ENCODE measurements at regions not wholly inside any gene's neighbourhood (a gene's known extent, or its start where the extent isn't known, plus 50 kb on each side); places are given as distances from the start of the nearest gene placed in this dataset.

DNA sequence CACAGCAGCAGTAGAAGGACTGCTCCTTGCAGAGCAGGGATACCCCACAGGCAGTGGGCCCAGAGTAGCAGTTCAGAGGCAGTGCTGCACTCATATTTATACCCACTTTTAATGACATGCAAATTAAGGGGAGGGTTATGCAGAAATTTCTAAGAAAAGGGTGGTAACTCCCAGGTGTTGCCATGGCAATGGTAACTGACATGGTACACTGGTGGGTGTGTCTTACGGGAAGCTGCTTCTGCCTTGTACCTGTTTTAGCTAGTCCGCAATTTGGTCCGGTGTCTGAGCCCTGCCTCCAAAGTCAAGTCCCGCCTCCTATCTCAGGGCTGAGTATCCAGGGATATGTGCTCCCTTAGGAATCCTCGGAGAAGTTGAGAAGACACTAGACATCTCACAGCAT, 79.2 kb upstream of the UQCRFS1 start:
- no peaks in the 10 kb centered on the region for H3K36me3 ChIP-seq (ENCODE audit: control insufficient read depth, insufficient read depth, low read length)
- no peak overlapping the region for H3K27ac ChIP-seq (ENCODE audit: low read length)
- WGBS (ENCODE audit: insufficient coverage, insufficient read length), result no CpG with 5 or more reads among the region's 5 CpGs
- no peak for DNase-seq (ENCODE audit: low read depth, low spot score)
- H3K4me3 ChIP-seq (ENCODE audit: low read length), result no peak overlapping the region
- H3K4me1 ChIP-seq (ENCODE audit: control insufficient read depth, insufficient read depth, low read length), result no peaks in the 10 kb centered on the region
- H3K9me3 ChIP-seq (ENCODE audit: control insufficient read depth, insufficient read depth, low read length), result no peaks in the 10 kb centered on the region
- H3K27me3 ChIP-seq (ENCODE audit: control insufficient read depth, insufficient read depth, low read length), result no peaks in the 10 kb centered on the region

DNA sequence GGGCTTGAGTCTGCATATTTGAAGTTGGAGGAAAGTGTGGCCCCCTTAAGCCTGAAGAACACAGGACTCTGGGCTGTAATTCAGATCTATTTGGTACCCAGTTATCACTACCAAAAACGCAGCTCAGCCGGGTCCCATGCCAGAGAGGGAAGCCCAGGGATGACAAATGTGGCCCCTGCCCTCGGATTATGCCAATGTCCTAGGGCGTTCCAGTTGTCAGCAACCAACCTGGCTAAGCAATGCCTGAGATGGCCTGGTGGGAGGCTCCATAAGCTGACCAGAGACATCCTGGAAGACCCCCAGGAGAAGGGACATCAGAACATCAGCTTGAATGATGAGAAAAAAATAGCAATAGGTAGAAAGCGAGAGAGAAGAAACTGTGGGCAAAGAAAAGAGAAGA, 79.6 kb upstream of the UQCRFS1 start:
- Histone ChIP-seq H3K27ac (ENCODE audit: low read length) (no peak overlapping the region), H3K4me3 (ENCODE audit: low read length) (no peak overlapping the region), H3K9me3 (ENCODE audit: control insufficient read depth, insufficient read depth, low read length) (no peaks in the 10 kb centered on the region), H3K36me3 (ENCODE audit: control insufficient read depth, insufficient read depth, low read length) (no peaks in the 10 kb centered on the region), H3K4me1 (ENCODE audit: control insufficient read depth, insufficient read depth, low read length) (no peaks in the 10 kb centered on the region), H3K27me3 (ENCODE audit: control insufficient read depth, insufficient read depth, low read length) (no peaks in the 10 kb centered on the region)
- DNase-seq (ENCODE audit: low read depth, low spot score), result no peak
- whole genome bisulfite sequencing (ENCODE audit: insufficient coverage, insufficient read length), result no CpG with 5 or more reads among the region's 5 CpGs

GRCh38 chr19:29293292-29293691, 80.3 kb upstream of the UQCRFS1 start:
- Histone ChIP-seq H3K9me3 (ENCODE audit: control insufficient read depth, insufficient read depth, low read length) (no peaks in the 10 kb centered on the region), H3K27me3 (ENCODE audit: control insufficient read depth, insufficient read depth, low read length) (no peaks in the 10 kb centered on the region), H3K27ac (ENCODE audit: low read length) (no peak overlapping the region), H3K4me3 (ENCODE audit: low read length) (no peak overlapping the region), H3K4me1 (ENCODE audit: control insufficient read depth, insufficient read depth, low read length) (no peaks in the 10 kb centered on the region), H3K36me3 (ENCODE audit: control insufficient read depth, insufficient read depth, low read length) (no peaks in the 10 kb centered on the region)
- WGBS (ENCODE audit: insufficient coverage, insufficient read length), result no CpG with 5 or more reads among the region's 11 CpGs
- DNase-seq (ENCODE audit: low read depth, low spot score), result no peak

DNA sequence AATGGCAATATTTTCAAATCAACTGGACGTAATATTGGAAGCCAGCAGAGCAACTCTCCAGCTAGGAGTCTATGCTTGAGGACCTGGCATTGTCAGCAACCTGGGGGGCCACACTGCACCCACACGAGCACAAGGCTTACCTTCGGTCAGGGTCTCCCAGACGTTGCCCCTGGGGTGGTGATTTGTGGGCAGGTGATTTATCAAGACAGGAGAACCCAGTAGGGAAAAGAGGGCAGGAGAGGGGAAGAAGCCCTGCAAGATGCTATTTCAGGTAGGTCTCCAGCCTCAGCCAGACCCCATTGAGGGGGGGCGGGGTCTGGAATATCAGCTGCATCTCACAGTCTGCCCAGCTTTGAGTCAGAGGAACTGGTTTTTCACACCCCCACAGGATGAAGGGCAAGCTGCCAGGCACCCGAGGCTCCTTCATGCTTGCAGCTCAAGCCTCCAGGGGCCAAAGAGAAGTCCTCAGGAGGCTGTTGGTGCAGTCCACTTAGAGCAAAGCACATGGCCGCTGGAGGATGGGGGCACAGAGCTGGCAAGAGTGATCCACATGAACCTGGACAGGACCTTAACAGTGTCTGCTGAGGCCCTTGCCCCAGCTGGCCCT, 80.9 kb upstream of the UQCRFS1 start:
- WGBS (ENCODE audit: insufficient coverage, insufficient read length), result no CpG with 5 or more reads among the region's 7 CpGs

GRCh38 chr19:29294343-29294811, 81.4 kb upstream of the UQCRFS1 start:
- DNase-seq (ENCODE audit: low read depth, low spot score), result no peak
- no CpG with 5 or more reads among the region's 3 CpGs for WGBS (ENCODE audit: insufficient coverage, insufficient read length)

More for the DNA sequence above, 80.9 kb upstream of the UQCRFS1 start:
- Histone ChIP-seq H3K36me3 (ENCODE audit: control insufficient read depth, insufficient read depth, low read length) (no peaks in the 10 kb centered on the region), H3K4me3 (ENCODE audit: low read length) (no peak overlapping the region), H3K4me1 (ENCODE audit: control insufficient read depth, insufficient read depth, low read length) (no peaks in the 10 kb centered on the region), H3K27me3 (ENCODE audit: control insufficient read depth, insufficient read depth, low read length) (no peaks in the 10 kb centered on the region), H3K9me3 (ENCODE audit: control insufficient read depth, insufficient read depth, low read length) (no peaks in the 10 kb centered on the region), H3K27ac (ENCODE audit: low read length) (no peak overlapping the region)
- DNase-seq (ENCODE audit: low read depth, low spot score), result no peak

GRCh38 chr19:29295285-29295684, 82.3 kb upstream of the UQCRFS1 start:
- DNase-seq (ENCODE audit: low read depth, low spot score), result no peak
- H3K27ac ChIP-seq (ENCODE audit: low read length), result no peak overlapping the region
- no peaks in the 10 kb centered on the region for H3K9me3 ChIP-seq (ENCODE audit: control insufficient read depth, insufficient read depth, low read length)
- no peaks in the 10 kb centered on the region for H3K36me3 ChIP-seq (ENCODE audit: control insufficient read depth, insufficient read depth, low read length)
- no CpG with 5 or more reads among the region's 2 CpGs for WGBS (ENCODE audit: insufficient coverage, insufficient read length)
- no peaks in the 10 kb centered on the region for H3K4me1 ChIP-seq (ENCODE audit: control insufficient read depth, insufficient read depth, low read length)
- H3K27me3 ChIP-seq (ENCODE audit: control insufficient read depth, insufficient read depth, low read length), result no peaks in the 10 kb centered on the region
- no peak overlapping the region for H3K4me3 ChIP-seq (ENCODE audit: low read length)

More at GRCh38 chr19:29294343-29294811, 81.4 kb upstream of the UQCRFS1 start:
- Histone ChIP-seq H3K27me3 (ENCODE audit: control insufficient read depth, insufficient read depth, low read length) (no peaks in the 10 kb centered on the region), H3K27ac (ENCODE audit: low read length) (no peak overlapping the region), H3K9me3 (ENCODE audit: control insufficient read depth, insufficient read depth, low read length) (no peaks in the 10 kb centered on the region), H3K36me3 (ENCODE audit: control insufficient read depth, insufficient read depth, low read length) (no peaks in the 10 kb centered on the region), H3K4me1 (ENCODE audit: control insufficient read depth, insufficient read depth, low read length) (no peaks in the 10 kb centered on the region), H3K4me3 (ENCODE audit: low read length) (no peak overlapping the region)

- no peak for DNase-seq (ENCODE audit: low read depth, low spot score)
- no CpG with 5 or more reads among the region's 6 CpGs for WGBS (ENCODE audit: insufficient coverage, insufficient read length)
- H3K27me3 ChIP-seq (ENCODE audit: control insufficient read depth, insufficient read depth, low read length), result no peaks in the 10 kb centered on the region
- no peak overlapping the region for H3K27ac ChIP-seq (ENCODE audit: low read length)
- H3K4me1 ChIP-seq (ENCODE audit: control insufficient read depth, insufficient read depth, low read length), result no peaks in the 10 kb centered on the region
- H3K36me3 ChIP-seq (ENCODE audit: control insufficient read depth, insufficient read depth, low read length), result no peaks in the 10 kb centered on the region
- H3K4me3 ChIP-seq (ENCODE audit: low read length), result no peak overlapping the region
- no peaks in the 10 kb centered on the region for H3K9me3 ChIP-seq (ENCODE audit: control insufficient read depth, insufficient read depth, low read length)
Measured at GRCh38 chr19:29297381-29297780, 84.4 kb upstream of the UQCRFS1 start.

DNA sequence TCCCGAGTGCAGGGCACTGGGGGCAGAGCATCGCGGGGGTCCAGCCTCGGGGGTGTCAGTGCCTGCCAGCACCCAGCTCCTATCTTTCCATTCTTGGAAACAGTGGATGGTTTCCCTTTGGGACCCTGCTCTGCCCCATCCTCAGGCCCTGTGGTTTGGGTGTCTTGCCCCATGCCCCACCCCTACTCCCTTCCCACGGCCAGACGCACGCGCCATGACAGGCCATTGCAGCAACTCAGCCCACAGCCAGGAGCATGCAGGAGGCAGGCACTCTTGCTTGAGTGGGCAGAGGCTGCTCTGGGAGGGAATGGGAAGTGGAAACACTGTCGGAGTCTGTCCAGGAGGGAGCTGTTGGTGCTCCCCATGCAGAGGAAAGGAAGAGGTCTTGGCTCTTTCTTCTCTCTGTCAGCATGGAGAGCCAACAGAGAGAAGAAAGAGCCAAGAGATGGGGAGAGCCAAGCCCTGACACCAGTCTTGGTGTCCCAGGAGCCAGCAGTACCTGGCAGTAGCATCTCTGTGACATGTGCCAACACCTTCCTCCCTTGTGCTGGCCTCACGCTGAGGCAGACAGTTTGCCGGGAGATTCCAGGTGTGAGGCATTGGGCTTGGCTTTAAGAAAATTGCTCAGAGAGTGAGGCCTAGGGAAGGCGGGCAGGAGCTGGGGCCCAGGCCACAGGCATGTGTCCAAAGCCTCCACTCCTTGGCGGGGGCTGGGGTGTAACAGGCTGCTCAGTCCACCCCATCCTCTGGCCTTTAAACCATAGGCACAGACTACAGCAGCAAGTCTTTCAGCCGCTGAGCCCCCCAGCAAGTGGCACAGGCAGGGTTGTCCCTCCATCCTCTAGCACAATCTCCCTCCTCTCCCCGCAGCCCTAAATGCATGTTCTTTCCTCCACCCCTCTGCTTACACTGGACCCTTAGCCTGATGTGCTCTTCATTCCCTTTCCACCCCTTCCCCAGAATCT, 86.7 kb upstream of the UQCRFS1 start:
- Histone ChIP-seq H3K4me3 (ENCODE audit: low read length) (no peak overlapping the region), H3K27ac (ENCODE audit: low read length) (no peak overlapping the region), H3K27me3 (ENCODE audit: control insufficient read depth, insufficient read depth, low read length) (no peaks in the 10 kb centered on the region), H3K9me3 (ENCODE audit: control insufficient read depth, insufficient read depth, low read length) (no peaks in the 10 kb centered on the region), H3K36me3 (ENCODE audit: control insufficient read depth, insufficient read depth, low read length) (no peaks in the 10 kb centered on the region), H3K4me1 (ENCODE audit: control insufficient read depth, insufficient read depth, low read length) (no peaks in the 10 kb centered on the region)
- no peak for DNase-seq (ENCODE audit: low read depth, low spot score)
- WGBS (ENCODE audit: insufficient coverage, insufficient read length), result no CpG with 5 or more reads among the region's 15 CpGs

GRCh38 chr19:29302002-29302928, 89.3 kb upstream of the UQCRFS1 start:
- Histone ChIP-seq H3K27me3 (ENCODE audit: control insufficient read depth, insufficient read depth, low read length) (no peaks in the 10 kb centered on the region), H3K4me3 (ENCODE audit: low read length) (no peak overlapping the region), H3K27ac (ENCODE audit: low read length) (no peak overlapping the region), H3K4me1 (ENCODE audit: control insufficient read depth, insufficient read depth, low read length) (no peaks in the 10 kb centered on the region), H3K36me3 (ENCODE audit: control insufficient read depth, insufficient read depth, low read length) (no peaks in the 10 kb centered on the region), H3K9me3 (ENCODE audit: control insufficient read depth, insufficient read depth, low read length) (no peaks in the 10 kb centered on the region)
- DNase-seq (ENCODE audit: low read depth, low spot score), result no peak
- WGBS (ENCODE audit: insufficient coverage, insufficient read length), result no CpG with 5 or more reads among the region's 10 CpGs

Data from iPS DF 6.9 (cell line).